H4 (cell line): ENCODE measurements at regions not wholly inside any gene's neighbourhood (a gene's known extent, or its start where the extent isn't known, plus 50 kb on each side); places are given as distances from the start of the nearest gene placed in this dataset.

Experiments
- DNase-seq: peaks from one replicate; pipeline ENCODE4 v3.0.0-alpha.2; 2015; ENCODE audit warnings: low spot score

DNA sequence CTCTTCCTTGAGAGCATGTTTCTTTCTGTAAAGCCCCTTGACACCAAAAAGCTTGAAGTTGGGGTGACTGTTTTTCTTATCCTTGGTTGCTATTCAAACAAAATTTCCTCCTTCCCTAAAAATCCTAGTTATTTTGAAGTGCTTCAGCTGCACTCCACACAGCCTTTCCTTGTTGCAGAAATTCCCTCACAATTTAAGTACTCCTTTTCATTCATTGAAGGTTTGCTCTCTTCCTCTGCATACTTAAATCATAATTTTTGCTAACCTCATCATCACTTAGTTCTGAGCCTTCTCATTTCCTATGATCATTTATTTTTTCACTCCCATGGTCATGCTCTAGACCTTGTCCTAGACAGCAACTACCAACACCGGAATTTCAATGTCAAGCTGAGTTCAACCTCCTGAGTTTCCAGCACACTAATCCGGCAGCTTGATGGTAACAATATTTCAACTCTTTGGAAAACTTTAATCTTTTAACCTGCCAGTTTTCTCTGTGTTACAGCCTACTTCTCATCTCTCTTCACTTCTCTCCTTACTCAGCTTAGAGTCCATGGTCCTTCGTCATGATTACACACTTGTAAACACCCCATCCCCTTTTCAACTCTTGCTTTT is 78.7 kb upstream of the ACTBL2 start:
- DNase-seq, result no peak

DNA sequence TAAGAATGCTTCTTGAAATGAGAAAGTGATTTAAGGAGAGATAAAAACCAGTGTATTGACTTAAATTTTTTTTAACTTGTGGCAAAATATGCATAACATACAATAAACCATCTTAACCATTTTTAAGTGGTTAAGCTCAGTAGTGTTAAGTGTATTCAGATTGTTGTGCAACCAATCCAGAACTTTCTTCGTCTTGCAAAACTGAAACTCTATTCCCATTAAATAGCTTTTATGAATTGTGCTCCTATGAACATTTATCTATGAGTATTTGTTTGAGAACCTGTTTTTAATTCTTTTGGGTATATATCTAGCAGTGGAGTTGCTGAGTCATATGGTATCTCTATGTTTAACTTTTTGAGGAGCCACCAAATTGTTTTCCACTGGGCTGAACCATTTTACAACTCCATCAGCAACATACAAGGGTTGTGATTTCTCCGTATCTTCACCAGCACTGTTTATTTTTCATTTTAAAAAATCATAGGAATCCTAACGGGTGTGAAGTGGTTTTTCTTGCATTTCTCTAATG is 76.6 kb upstream of the ACTBL2 start:
- no peak for DNase-seq

DNA sequence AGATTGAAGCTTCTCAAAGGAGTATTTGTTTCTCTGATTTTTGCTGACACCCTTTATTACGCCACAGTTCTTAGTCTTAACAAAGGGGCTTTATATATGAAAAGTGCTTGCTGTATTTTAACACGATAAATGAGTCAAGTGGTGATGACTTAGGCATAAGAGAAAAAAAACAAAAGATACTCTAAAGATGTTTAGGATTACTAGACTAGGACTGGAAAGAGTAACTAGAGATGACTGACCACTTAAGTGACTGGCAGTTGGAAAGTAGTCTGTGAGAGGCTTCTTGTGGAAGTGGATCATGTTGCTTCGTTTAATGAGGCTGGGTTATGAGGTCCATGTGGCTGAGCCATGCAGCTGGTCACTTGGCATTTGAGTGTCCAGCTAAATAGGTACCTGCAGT is 69.4 kb upstream of the ACTBL2 start:
- DNase-seq, result no peak

DNA sequence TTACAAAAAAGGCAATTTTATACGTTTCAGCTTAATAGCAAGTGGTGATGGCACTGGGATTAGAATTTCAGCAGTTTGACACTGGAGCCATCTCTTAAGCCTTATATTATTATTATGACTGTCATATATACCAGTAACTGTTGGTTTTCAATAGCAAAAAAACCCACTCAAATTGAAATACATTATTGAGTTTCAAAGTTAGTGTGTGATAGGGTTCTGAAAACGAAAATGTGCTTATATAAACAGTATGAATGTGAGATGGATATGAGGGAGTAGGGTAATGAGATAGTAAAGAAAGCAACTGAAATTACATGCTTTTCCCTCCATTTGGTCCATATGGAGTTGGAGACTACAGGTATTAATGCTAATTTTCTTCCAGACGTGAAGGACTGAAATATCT is 68.6 kb upstream of the ACTBL2 start:
- no peak for DNase-seq

DNA sequence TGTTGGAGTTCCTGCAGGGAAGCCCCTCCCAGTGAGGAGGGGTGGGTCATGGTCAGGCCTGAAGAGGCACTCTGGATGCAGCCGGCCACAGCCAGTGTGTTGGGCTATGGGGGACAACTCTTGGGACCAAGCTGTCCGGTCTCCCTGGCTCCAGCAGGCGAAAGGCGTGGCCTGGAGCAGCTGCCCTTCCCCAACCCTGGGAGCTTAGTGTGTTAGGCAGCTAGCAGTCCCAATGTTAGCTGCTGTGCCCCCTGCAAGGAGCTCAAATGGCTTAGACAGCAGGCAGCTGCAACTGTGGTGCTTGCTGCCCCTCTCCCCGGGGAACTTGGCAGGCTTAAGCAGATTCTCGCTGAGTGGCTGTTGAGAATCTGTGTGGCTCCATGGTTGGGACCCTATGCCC is 67.5 kb upstream of the ACTBL2 start:
- no peak for DNase-seq

DNA sequence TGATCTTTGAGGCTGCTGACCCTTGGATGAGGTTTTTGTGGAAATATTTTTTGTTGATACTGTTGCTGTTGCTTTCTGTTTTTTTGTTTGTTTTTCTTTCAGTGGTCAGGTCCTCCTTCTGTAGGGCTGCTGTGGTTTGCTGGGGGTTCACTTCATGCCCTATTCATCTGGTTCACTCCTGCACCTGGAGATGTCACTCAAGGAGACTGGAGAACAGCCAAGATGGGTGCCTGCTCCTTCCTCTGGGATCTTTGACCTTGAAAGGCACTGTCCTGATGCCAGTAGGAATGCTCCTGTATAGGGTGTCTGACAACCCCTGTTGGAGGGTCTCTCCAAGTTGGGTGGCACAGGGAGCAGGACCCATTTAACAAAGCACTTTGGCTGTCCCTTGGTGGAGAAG is 67.0 kb upstream of the ACTBL2 start:
- no peak for DNase-seq

DNA sequence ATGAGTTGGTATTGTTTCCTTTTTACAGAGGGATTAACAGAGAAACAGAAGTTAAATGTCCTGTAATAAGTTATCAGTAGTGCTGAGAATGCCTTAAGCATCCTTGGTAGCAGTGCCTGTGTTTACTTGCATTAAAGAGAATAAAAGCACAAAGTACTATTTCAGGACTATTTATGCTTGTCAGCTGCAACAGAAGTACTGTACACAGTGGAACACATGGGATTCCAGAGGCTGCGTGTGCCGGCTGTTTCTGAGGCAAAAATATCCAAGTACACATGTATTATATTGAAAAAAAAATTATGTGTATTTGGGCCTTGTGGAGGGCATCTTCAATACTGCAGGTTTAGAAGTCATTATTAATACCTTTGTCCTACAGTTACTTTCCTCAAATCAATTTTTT is 58.2 kb upstream of the ACTBL2 start:
- DNase-seq, result no peak

DNA sequence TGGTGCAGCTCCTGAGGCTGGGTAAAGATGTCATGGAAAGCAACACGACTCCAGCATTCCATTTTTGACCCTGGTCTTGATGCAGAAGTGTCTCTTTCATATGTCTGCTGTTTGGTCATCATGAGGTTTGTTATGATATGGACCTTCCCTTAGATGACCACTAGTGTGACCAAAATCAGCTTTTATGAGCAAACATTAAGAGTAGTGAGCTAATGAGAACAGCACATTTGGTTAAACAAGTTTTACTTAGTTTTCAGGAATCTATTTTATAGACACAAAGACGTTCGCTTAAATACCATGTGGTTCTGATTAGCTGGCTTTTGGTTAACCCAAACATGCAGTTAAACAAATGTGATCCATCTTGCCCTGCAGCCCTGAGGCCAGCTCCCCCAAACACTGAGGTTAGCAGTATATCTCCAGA is 56.7 kb upstream of the ACTBL2 start:
- DNase-seq, result peak; percentile 29

DNA sequence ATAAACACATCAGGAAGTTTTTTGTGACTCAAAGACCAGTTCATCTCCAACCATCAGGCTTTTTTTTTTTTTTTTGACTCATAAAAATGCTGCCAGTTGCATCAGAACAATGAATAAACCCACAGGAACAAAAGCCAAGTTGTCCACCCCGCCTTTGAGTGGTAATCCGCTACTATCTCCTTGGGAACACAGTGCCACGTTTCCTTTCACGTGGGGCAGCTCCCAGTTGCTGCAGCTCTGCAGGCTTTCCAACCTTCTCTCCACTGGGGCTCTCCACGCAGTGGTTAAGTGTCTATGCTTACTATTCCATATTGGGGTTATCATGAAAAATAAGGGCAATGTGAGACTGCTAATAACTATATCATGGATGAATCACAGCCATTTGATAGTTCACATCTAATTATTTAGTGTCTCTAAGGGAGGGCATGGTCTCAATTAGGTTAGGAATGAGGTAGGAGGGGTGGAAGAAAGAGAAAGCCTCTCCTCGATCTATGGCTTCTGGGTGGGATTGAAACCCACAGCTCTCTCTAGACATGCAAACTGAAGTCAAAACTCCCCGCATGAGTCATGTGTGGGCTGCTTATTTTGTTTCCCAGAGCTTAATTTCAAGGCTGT is 55.8 kb upstream of the ACTBL2 start:
- peak; percentile 54 for DNase-seq

DNA sequence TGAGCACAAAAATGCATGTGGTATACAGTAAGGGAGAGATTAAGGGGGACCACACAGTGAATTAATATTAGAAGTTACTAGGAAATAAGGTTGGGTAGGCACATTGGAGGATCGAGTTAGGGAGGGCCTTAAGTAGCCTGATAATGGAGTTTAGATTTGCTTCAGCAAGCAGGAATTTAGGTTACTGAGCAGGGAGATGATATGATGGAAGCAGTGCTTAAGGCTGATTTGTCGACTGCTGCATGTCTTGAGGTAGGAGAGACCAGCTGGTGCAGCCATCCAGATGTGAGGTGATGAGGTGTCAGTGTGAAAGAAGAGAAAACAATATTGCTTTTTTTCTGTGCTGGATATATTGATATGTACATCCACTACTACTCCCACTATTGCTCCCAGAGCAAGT is 55.2 kb upstream of the ACTBL2 start:
- no peak for DNase-seq

DNA sequence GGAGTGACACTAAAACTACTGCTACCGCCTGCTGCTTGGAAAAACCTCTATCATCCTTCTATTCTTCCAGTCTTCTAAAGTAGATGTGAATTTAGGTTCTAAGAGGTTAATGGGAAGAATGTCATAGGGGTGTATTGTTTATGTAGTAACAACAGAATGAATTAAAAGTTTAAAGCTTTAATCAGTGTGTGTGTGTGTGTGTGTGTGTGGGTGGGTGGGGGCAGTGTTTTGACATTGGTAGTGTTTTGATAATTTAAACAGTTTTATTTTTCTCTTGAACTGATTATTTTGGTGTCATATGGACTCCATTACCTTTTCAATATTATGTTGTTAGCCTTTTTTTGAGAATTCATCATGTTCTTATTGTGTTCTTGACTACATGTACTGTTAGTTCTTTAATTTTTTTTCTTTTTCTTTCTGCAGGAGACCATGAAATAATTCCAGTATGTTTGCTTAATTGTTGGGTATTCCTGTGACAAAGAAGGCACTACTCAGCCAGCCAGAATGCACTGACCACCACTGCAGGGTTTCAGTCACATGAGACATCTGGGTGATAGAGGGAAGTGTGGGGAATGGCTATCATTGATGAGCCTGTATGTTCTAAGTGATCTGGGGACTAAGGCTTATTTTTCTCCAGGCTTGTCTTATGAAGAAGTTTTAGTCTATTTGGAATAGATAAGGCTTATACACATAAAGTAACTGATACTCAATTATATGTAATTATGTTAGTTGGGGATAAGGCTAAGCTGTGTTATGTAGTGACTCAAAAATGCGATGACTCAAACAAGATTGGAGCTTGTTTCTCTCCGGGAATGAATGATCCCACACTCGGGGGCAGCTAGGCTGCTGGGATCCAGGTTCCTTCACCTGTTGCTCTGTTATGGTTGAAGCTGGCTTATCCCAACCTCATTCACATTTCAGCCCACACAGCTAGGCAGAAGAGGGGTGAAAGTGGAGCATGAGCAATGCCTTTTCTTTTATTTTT is 50.2 kb upstream of the ACTBL2 start:
- DNase-seq, result no peak
